Left ventricle myocardium superior (tissue), 1 donor: ENCODE measurements at regions not wholly inside any gene's neighbourhood (a gene's known extent, or its start where the extent isn't known, plus 50 kb on each side); places are given as distances from the start of the nearest gene placed in this dataset.

Experiments used
- ATAC-seq: fragments of 200-7000 bp; cut with Tn5 transposase; one replicate; pipeline ENCODE4 v1.9.1; 2020; ENCODE audit warnings: mild to moderate bottlenecking, moderate library complexity
- DNase-seq: peaks from one replicate; pipeline ENCODE4 v3.0.0-alpha.2; 2020
- intact Hi-C: fragments of 100-400 bp; cut with micrococcal nuclease; formaldehyde crosslinking; loops from one replicate; pipeline ENCODE4 v1.11.0; 2022
- donor health status: DM: no; HTN: yes; CAD: no; lungs with severe emphysema.

DNA sequence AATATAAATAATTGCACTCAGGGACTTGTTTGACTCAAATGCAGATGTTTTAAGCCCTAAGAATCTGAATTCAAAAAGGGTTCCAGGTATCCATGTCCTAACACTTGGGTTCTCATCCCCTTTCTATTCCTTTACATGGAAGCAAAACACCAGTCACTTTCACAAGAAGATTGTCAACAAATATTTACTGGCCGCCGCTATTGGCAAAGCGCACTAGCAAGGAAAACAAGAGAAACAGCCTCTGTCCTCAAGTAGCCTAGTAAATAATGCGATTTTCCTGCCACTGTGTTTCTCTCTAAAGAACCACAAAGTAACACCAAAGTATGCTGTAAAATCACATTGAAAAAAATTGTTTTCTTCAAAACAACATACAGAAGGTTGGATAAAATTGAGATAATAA is 66.7 kb upstream of the EZH2 start:
- intact Hi-C loops, result no loop called here
- DNase-seq, result no peak
- no peak for ATAC-seq

DNA sequence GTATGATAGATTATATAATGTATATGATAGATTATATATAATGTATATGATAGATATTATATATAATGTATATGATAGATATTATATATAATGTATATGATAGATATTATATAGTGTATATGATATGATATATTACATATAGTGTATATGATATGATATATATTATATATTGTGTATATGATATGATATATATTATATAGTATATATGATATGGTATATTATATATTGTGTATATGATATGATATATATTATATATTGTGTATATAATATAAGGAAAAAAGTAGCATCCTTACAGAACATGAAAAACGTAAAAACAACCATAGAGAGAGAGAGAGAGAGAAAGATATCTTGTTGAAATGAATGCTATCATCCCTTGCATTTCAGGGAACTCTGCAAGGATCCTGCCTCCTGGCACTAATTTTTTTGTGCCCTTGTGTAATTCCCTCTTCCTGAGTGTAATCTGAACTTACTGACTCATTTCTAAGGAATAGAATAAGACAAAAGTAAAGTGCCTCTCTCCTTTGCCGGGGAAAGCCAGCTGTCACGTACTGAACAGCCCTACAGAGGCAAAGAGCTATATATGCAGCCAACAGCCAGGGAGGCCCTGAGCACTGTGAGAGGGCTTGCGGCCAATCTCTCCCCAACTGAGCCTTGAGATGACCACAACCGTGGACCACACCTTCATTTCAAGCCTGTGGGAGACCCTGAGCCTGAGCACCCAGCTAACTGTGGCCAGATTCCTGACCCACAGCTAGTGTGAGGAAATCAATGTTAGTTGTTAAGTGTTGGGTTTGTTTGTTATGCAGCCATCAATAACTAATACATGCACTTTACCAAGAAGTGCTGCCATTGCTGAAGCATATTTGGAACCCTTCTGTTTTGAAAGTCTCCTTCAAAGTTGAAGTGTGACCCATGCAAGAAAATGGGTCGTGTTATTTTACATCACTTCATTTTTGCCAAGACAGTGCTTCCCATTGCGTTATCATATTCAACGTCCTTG is 61.1 kb upstream of the EZH2 start:
- DNase-seq (no peak), ATAC-seq (no peak)
- intact Hi-C loops, result no loop called here

DNA sequence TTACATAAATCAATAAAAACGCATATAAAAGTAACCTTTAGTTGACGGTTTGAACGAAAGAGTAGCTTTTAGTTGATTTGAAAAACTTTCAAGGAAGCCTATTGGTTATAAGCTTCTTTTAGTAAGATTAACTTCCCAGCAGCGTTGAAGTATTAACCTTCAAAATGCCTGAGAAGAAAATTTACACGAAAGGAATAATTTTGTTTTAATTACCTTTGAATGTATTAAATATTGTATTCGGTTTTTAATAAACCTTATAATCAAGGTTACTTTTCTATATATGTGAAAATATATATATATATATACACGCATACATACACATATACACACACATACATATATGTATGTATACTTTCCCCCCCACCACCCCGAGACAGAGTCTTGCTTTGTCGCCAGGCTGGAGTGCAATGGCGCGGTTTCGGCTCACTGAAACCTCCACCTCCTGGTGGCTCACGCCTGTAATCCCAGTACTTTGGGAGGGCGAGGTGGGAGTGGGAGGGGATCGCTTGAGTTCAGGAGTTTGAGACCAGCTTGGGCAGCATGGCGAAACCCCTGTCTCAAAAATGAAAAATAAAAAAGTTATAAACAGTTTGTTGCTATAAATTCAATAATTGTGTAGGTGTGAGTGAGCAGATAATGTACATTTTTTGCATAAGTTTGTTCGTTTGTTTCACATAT is 57.6 kb upstream of the EZH2 start:
- intact Hi-C loops, result loop anchor here (2.0 kb wide), 1 partner anchor 57 kb away; the partner anchor contains the start of gene EZH2
- ATAC-seq (peak; percentile 57), DNase-seq (peak; percentile 60)

DNA sequence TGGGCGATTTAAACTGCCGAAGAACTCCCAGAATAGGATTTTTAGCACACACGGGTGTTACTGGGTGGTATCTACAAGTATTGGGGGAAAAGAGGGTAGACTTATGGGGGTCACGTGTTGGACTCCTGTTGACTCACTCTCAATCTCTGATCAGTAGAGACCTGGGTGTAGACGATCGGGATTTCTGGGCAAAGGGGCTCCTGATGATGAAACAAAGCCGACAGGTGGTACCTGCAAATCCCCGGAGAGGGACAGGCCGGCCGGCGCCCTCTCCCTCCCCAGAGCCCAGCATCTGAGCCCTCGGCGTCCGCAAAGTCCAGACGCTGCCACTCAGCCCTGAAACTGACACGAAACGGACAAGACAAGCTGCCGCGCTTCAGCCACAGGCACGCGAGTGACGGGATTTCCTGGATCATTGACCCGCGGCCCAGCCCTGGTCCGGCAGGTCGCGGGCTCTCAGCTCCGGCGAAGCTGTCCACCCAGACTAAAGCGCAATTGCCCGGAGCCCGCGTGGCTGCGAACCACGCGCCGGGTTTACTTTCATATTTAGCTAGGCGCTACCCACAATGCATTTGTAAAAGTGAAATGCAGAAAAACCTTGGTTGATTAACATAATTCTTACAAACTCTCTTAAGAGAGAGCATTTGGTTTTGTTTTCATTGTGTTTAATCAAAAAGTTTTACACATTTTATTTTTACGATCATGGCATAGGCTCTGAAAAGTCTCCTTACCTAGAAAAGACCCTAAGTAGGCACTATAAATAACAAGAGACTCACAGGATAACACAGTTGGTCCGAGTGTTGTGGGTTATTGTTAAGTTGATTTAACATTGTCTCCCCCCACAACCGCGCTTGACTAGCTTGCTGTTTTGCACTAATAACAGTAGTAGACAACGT is 56.9 kb upstream of the EZH2 start:
- DNase-seq, result peak; percentile 89
- peak; percentile 98 for ATAC-seq
- intact Hi-C loops, result loop anchor here (2.0 kb wide), 1 partner anchor 56 kb away; the partner anchor contains the start of gene EZH2

DNA sequence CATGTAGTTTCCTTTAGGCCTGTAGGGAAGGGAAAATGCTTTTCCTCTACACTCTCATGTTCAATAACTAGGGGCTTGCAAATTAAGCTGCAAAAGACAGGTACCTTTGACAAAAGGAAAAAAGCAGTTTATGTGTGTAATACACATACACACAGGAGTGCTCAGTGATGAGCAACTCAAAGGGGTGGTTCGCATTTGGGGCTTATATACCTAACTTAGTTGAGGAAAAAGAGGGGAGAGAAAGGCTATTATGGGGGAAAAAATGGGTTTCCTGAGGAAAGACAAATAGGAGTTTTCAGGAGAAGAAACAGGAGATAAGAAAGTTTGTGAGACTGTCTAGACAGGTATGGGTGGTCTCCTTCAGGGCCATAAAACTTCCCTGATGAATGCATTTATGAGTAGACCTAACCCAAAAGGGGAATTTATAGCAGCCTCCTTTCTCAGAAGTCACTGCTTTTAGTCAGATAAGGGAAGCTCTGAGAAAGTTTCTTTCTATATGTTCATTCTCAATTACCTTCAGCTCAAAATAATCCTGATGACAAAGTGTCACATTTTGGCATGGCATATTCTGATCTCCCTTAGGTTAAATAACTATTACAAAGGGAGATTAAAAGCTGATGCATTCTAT is 55.2 kb upstream of the EZH2 start:
- ATAC-seq, result no peak
- intact Hi-C loops, result no loop called here
- no peak for DNase-seq

DNA sequence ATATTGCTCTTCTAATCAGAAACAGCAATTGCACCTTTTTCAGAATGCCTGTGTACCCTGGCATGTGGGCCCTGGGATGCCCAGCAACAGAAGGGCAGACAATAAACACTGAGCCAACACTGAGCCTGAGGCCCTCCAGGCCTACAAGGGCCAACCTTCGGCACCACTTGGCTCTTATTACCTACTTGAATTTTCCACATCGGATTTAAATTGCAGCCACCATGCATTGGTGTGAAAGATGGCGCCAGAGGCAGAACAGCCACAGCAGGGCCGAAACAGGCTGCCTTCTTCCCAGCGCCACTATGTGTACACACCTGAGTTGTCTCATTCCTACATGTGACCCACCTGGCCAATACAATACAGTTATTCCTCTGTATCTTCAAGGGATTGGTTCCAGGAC is 51.4 kb upstream of the EZH2 start:
- intact Hi-C loops, result no loop called here
- DNase-seq, result no peak
- no peak for ATAC-seq
